GM12891 (cell line): ENCODE measurements at regions not wholly inside any gene's neighbourhood (a gene's known extent, or its start where the extent isn't known, plus 50 kb on each side); places are given as distances from the start of the nearest gene placed in this dataset.

ENCODE experiments used
- PAX5 ChIP-seq: IDR thresholded peaks from 2 replicates; pipeline ENCODE4 v1.6.1; 2011; ENCODE audit warnings: low read length, moderate library complexity, mild to moderate bottlenecking; ENCODE audit not compliant: insufficient read depth, severe bottlenecking
- POLR2A ChIP-seq: IDR thresholded peaks from 2 replicates; pipeline ENCODE4 v1.6.1; 2011; ENCODE audit warnings: low read depth, low read length, control low read depth
- POLR2AphosphoS5 ChIP-seq: IDR thresholded peaks from 2 replicates; pipeline ENCODE4 v1.6.1; 2011; ENCODE audit warnings: low read depth, low read length, control low read depth
- POU2F2 ChIP-seq: IDR thresholded peaks from 2 replicates; pipeline ENCODE4 v1.6.1; 2011; ENCODE audit warnings: low read depth, mild to moderate bottlenecking, control low read depth, low read length, moderate library complexity
- SPI1 ChIP-seq: IDR thresholded peaks from 2 replicates; pipeline ENCODE4 v1.6.1; 2011; ENCODE audit warnings: low read depth, low read length, control low read depth
- TAF1 ChIP-seq: IDR thresholded peaks from 2 replicates; pipeline ENCODE4 v1.6.1; 2011; ENCODE audit warnings: low read depth, low read length, control low read depth

- no peak for TF ChIP-seq POLR2AphosphoS5
- TF ChIP-seq POLR2A = no peak
- no peak for TF ChIP-seq SPI1
- no peak for TF ChIP-seq TAF1
- TF ChIP-seq POU2F2 = no peak
- no peak for TF ChIP-seq PAX5
Observed at GRCh38 chr10:3412071-3412582, 239.5 kb upstream of the PITRM1 start.
